ENCODE measurements at regions not wholly inside any gene's neighbourhood (a gene's known extent, or its start where the extent isn't known, plus 50 kb on each side); places are given as distances from the start of the nearest gene placed in this dataset.

GRCh38 chr7:115146148-115146547 lies 224.3 kb downstream of the MDFIC start (continued):
- TF ChIP-seq CHD7 (IDR thresholded peaks at IDR 0.05; ENCODE audit: low read depth, low read length) = no peak
- TF ChIP-seq ZKSCAN3 (CRISPR knock-in tag; IDR thresholded peaks at IDR 0.05) = no peak
- no peak for TF ChIP-seq L3MBTL2 (IDR thresholded peaks at IDR 0.05)
- no peak for TF ChIP-seq FOXJ3 (CRISPR knock-in tag; IDR thresholded peaks at IDR 0.05)
- TF ChIP-seq ZKSCAN8 (CRISPR knock-in tag; IDR thresholded peaks at IDR 0.05) = no peak
- no peak for TF ChIP-seq IRF2 (CRISPR knock-in tag; IDR thresholded peaks at IDR 0.05)
- TF ChIP-seq COPS2 (conservative IDR thresholded peaks at IDR 0.05) = no peak
- TF ChIP-seq SIRT6 (IDR thresholded peaks at IDR 0.05; ENCODE audit: low read depth, low read length) = no peak
